BE2C (cell line): ENCODE measurements at regions not wholly inside any gene's neighbourhood (a gene's known extent, or its start where the extent isn't known, plus 50 kb on each side); places are given as distances from the start of the nearest gene placed in this dataset.

Experiments
- DNase-seq: peaks from one replicate; pipeline ENCODE4 v3.0.0-alpha.2; 2020
- H3K27me3 ChIP-seq: fragments of 250-450 bp; sonication (Bioruptor Pico); 2 replicates; pipeline ENCODE4 v1.5.1; 2020; ENCODE audit warnings: mild to moderate bottlenecking
- H3K36me3 ChIP-seq: fragments of 250-450 bp; sonication (Bioruptor Pico); 2 replicates; pipeline ENCODE4 v1.5.1; 2020; ENCODE audit warnings: mild to moderate bottlenecking
- H3K4me1 ChIP-seq: fragments of 250-450 bp; sonication (Bioruptor Pico); 2 replicates; pipeline ENCODE4 v1.5.1; 2020
- H3K4me3 ChIP-seq: 2 replicates; pipeline ENCODE4 v1.5.1; 2011; ENCODE audit warnings: low read depth, low read length
- H3K9me3 ChIP-seq: fragments of 250-450 bp; sonication (Bioruptor Pico); 2 replicates; pipeline ENCODE4 v1.5.1; 2020
- CTCF ChIP-seq: IDR thresholded peaks from 2 replicates; pipeline ENCODE4 v1.5.1; 2012; ENCODE audit warnings: mild to moderate bottlenecking, low read depth, low read length

GRCh38 chr2:199581408-199581807, 123.7 kb upstream of the SATB2 start:
- no peak for DNase-seq
- H3K36me3 ChIP-seq, result no peaks in the 10 kb centered on the region
- peaks cover 38% of the 10 kb centered on the region for H3K27me3 ChIP-seq
- no peak for TF ChIP-seq CTCF
- no peak overlapping the region for H3K4me3 ChIP-seq
- no peaks in the 10 kb centered on the region for H3K4me1 ChIP-seq
- H3K9me3 ChIP-seq, result no peaks in the 10 kb centered on the region

- no peak for TF ChIP-seq CTCF
- Histone ChIP-seq H3K36me3 (no peaks in the 10 kb centered on the region), H3K9me3 (no peaks in the 10 kb centered on the region), H3K4me1 (no peaks in the 10 kb centered on the region), H3K27me3 (peaks cover 11% of the 10 kb centered on the region; the same call in 1 of the 2 replicates), H3K4me3 (no peak overlapping the region)
- no peak for DNase-seq
These were observed 117.7 kb upstream of the SATB2 start for GRCh38 chr2:199575416-199575815.

GRCh38 chr2:199572571-199572970, 114.8 kb upstream of the SATB2 start:
- no peak for TF ChIP-seq CTCF
- Histone ChIP-seq H3K4me1 (no peaks in the 10 kb centered on the region), H3K9me3 (no peaks in the 10 kb centered on the region), H3K27me3 (no peaks in the 10 kb centered on the region; the same call in 1 of the 2 replicates), H3K36me3 (no peaks in the 10 kb centered on the region), H3K4me3 (no peak overlapping the region)
- no peak for DNase-seq

- no peaks in the 10 kb centered on the region for H3K4me1 ChIP-seq
- TF ChIP-seq CTCF, result no peak
- no peak for DNase-seq
- H3K4me3 ChIP-seq, result no peak overlapping the region
- no peaks in the 10 kb centered on the region for H3K36me3 ChIP-seq
- H3K9me3 ChIP-seq, result no peaks in the 10 kb centered on the region
- no peaks in the 10 kb centered on the region; the same call in 1 of the 2 replicates for H3K27me3 ChIP-seq
These were observed 113.2 kb upstream of the SATB2 start for GRCh38 chr2:199570934-199571333.

- no peak for DNase-seq
- TF ChIP-seq CTCF, result no peak
- no peaks in the 10 kb centered on the region for H3K9me3 ChIP-seq
- H3K4me1 ChIP-seq, result no peaks in the 10 kb centered on the region
- H3K36me3 ChIP-seq, result no peaks in the 10 kb centered on the region
- no peaks in the 10 kb centered on the region; the same call in 1 of the 2 replicates for H3K27me3 ChIP-seq
- no peak overlapping the region for H3K4me3 ChIP-seq
These were observed 111.6 kb upstream of the SATB2 start for GRCh38 chr2:199569336-199569735.

- no peaks in the 10 kb centered on the region for H3K36me3 ChIP-seq
- H3K27me3 ChIP-seq, result no peaks in the 10 kb centered on the region
- no peak for DNase-seq
- no peaks in the 10 kb centered on the region for H3K4me1 ChIP-seq
- no peaks in the 10 kb centered on the region for H3K9me3 ChIP-seq
- no peak overlapping the region for H3K4me3 ChIP-seq
- no peak for TF ChIP-seq CTCF
These were observed 100.4 kb upstream of the SATB2 start for GRCh38 chr2:199558156-199558555.
